Mesothelial cell of epicardium (in vitro differentiated cells): ENCODE measurements at regions not wholly inside any gene's neighbourhood (a gene's known extent, or its start where the extent isn't known, plus 50 kb on each side); places are given as distances from the start of the nearest gene placed in this dataset.

ENCODE experiments used
- DNase-seq, 2 experiments: peaks; one replicate each; pipeline ENCODE4 v3.0.0; 2021; ENCODE audit warnings: low spot score in 2 of 2; ENCODE audit not compliant: unreplicated experiment in 2 of 2
- H3K27ac Mint-ChIP-seq: 2 replicates; pipeline ENCODE4 v1.8.0; 2021; ENCODE audit warnings: mixed read lengths
- H3K27me3 Mint-ChIP-seq: 2 replicates; pipeline ENCODE4 v1.8.0; 2021; ENCODE audit warnings: low read depth, mixed read lengths
- H3K36me3 Mint-ChIP-seq: 2 replicates; pipeline ENCODE4 v1.8.0; 2021; ENCODE audit warnings: mixed read lengths
- H3K4me1 Mint-ChIP-seq: 2 replicates; pipeline ENCODE4 v1.8.0; 2021; ENCODE audit warnings: mixed read lengths
- H3K4me3 Mint-ChIP-seq: 2 replicates; pipeline ENCODE4 v1.8.0; 2021; ENCODE audit warnings: mild to moderate bottlenecking, moderate library complexity, mixed read lengths
- H3K9me3 Mint-ChIP-seq: 2 replicates; pipeline ENCODE4 v1.8.0; 2021; ENCODE audit warnings: mixed read lengths
- CTCF ChIP-seq: fragments of 200-600 bp; sonication (generic); IDR thresholded peaks from one replicate; pipeline ENCODE4 v1.5.0; 2021; ENCODE audit warnings: antibody characterized with exemption; ENCODE audit not compliant: unreplicated experiment

- Mint-ChIP-seq H3K36me3 (no peaks in the 10 kb centered on the region), H3K4me3 (no peak overlapping the region), H3K27me3 (peaks cover 4% of the 10 kb centered on the region), H3K4me1 (no peaks in the 10 kb centered on the region), H3K27ac (no peak overlapping the region), H3K9me3 (no peaks in the 10 kb centered on the region)
- TF ChIP-seq CTCF, result no peak
- no peak for DNase-seq
Observed at GRCh38 chr2:198957181-198957580, 500.6 kb downstream of the SATB2 start.

- no peak overlapping the region for H3K4me3 Mint-ChIP-seq
- peaks cover 6% of the 10 kb centered on the region for H3K27me3 Mint-ChIP-seq
- H3K27ac Mint-ChIP-seq, result no peak overlapping the region
- TF ChIP-seq CTCF, result no peak
- no peaks in the 10 kb centered on the region for H3K9me3 Mint-ChIP-seq
- no peaks in the 10 kb centered on the region for H3K4me1 Mint-ChIP-seq
- no peak for DNase-seq
- H3K36me3 Mint-ChIP-seq, result no peaks in the 10 kb centered on the region
Observed at GRCh38 chr2:198953328-198953727, 504.4 kb downstream of the SATB2 start.

- no peaks in the 10 kb centered on the region for H3K4me1 Mint-ChIP-seq
- peaks cover 6% of the 10 kb centered on the region for H3K27me3 Mint-ChIP-seq
- H3K9me3 Mint-ChIP-seq, result no peaks in the 10 kb centered on the region
- DNase-seq, result no peak
- no peak overlapping the region for H3K4me3 Mint-ChIP-seq
- no peaks in the 10 kb centered on the region for H3K36me3 Mint-ChIP-seq
- no peak for TF ChIP-seq CTCF
- no peak overlapping the region for H3K27ac Mint-ChIP-seq
Observed at GRCh38 chr2:198950803-198951202, 506.9 kb downstream of the SATB2 start.

GRCh38 chr2:198945496-198945895, 512.2 kb downstream of the SATB2 start:
- TF ChIP-seq CTCF, result no peak
- H3K4me1 Mint-ChIP-seq, result no peaks in the 10 kb centered on the region
- no peak overlapping the region for H3K27ac Mint-ChIP-seq
- H3K4me3 Mint-ChIP-seq, result no peak overlapping the region
- DNase-seq, result no peak
- no peaks in the 10 kb centered on the region for H3K9me3 Mint-ChIP-seq
- no peaks in the 10 kb centered on the region for H3K36me3 Mint-ChIP-seq
- H3K27me3 Mint-ChIP-seq, result peaks cover 3% of the 10 kb centered on the region

- no peaks in the 10 kb centered on the region for H3K36me3 Mint-ChIP-seq
- DNase-seq, result no peak
- peaks cover 8% of the 10 kb centered on the region for H3K27me3 Mint-ChIP-seq
- H3K4me1 Mint-ChIP-seq, result no peaks in the 10 kb centered on the region
- H3K9me3 Mint-ChIP-seq, result peaks cover 11% of the 10 kb centered on the region
- TF ChIP-seq CTCF, result no peak
- H3K27ac Mint-ChIP-seq, result no peak overlapping the region
- no peak overlapping the region for H3K4me3 Mint-ChIP-seq
Observed at GRCh38 chr2:198930170-198930569, 527.6 kb downstream of the SATB2 start.

- peaks cover 8% of the 10 kb centered on the region for H3K9me3 Mint-ChIP-seq
- no peak for TF ChIP-seq CTCF
- H3K36me3 Mint-ChIP-seq, result no peaks in the 10 kb centered on the region
- no peak overlapping the region for H3K27ac Mint-ChIP-seq
- H3K4me3 Mint-ChIP-seq, result no peak overlapping the region
- H3K27me3 Mint-ChIP-seq, result peaks cover 8% of the 10 kb centered on the region
- no peak for DNase-seq
- no peaks in the 10 kb centered on the region for H3K4me1 Mint-ChIP-seq
Observed at GRCh38 chr2:198928026-198928425, 529.7 kb downstream of the SATB2 start.
